ENCODE measurements at regions not wholly inside any gene's neighbourhood (a gene's known extent, or its start where the extent isn't known, plus 50 kb on each side); places are given as distances from the start of the nearest gene placed in this dataset.

- TF ChIP-seq ZFP3 (CRISPR knock-in tag; IDR thresholded peaks at IDR 0.05) (no peak), PATZ1 (CRISPR knock-in tag; IDR thresholded peaks at IDR 0.05; ENCODE audit: borderline replicate concordance) (no peak), POU6F1 (CRISPR knock-in tag; IDR thresholded peaks at IDR 0.05; ENCODE audit: borderline replicate concordance, low read depth) (no peak), CSDC2 (CRISPR knock-in tag; IDR thresholded peaks at IDR 0.05) (no peak)
Observed at GRCh38 chr9:106526716-106527204, 336.2 kb upstream of the ZNF462 start.
